ENCODE measurements at regions not wholly inside any gene's neighbourhood (a gene's known extent, or its start where the extent isn't known, plus 50 kb on each side); places are given as distances from the start of the nearest gene placed in this dataset.

GRCh38 chr15:38864827-38865581, 300.4 kb upstream of the RASGRP1 start:
- H3K9me2 ChIP-seq (ENCODE audit: insufficient read depth, low read length), result no peaks in the 10 kb centered on the region
- no peaks in the 10 kb centered on the region for H3K27me3 ChIP-seq (ENCODE audit: insufficient read depth, low read depth, low read length)
- no peak overlapping the region for H3K4me2 ChIP-seq (ENCODE audit: low read length)
- H3K27ac ChIP-seq (ENCODE audit: low read length), result no peak overlapping the region
- TF ChIP-seq CTCF (IDR thresholded peaks at IDR 0.05; ENCODE audit: poor library complexity, severe bottlenecking) (no peak), EZH2 (IDR thresholded peaks at IDR 0.05; ENCODE audit: borderline replicate concordance, insufficient read depth, low read length, poor library complexity, severe bottlenecking) (no peak), RAD21 (conservative IDR thresholded peaks at IDR 0.05) (no peak), MXI1 (conservative IDR thresholded peaks at IDR 0.05; ENCODE audit: poor library complexity, severe bottlenecking) (no peak), EP300 (conservative IDR thresholded peaks at IDR 0.05; ENCODE audit: poor library complexity, severe bottlenecking) (no peak), POLR2AphosphoS5 (IDR thresholded peaks at IDR 0.05) (no peak), REST (IDR thresholded peaks at IDR 0.05; ENCODE audit: borderline replicate concordance) (no peak), TAF1 (IDR thresholded peaks at IDR 0.05; ENCODE audit: low read depth) (no peak), SMC3 (conservative IDR thresholded peaks at IDR 0.05; ENCODE audit: poor library complexity) (no peak)
- no peaks in the 10 kb centered on the region for H3K9me3 ChIP-seq (ENCODE audit: low read length)
- no peaks in the 10 kb centered on the region for H3F3A ChIP-seq (ENCODE audit: insufficient read depth, low read length, poor library complexity, severe bottlenecking)
- no peaks in the 10 kb centered on the region for H3K36me3 ChIP-seq (ENCODE audit: insufficient read depth, low read length)
- H3K9ac ChIP-seq (ENCODE audit: low read length), result no peak overlapping the region
- H2AFZ ChIP-seq (ENCODE audit: low read depth, low read length), result no peak overlapping the region
- no peaks in the 10 kb centered on the region for H3K79me2 ChIP-seq (replicated peaks; ENCODE audit: insufficient read depth, low read length)
- H3K4me3 ChIP-seq (ENCODE audit: low read length), result no peak overlapping the region
- H4K20me1 ChIP-seq (ENCODE audit: insufficient read depth), result no peaks in the 10 kb centered on the region

GRCh38 chr15:38867556-38867955, 302.9 kb upstream of the RASGRP1 start:
- H3K4me2 ChIP-seq (ENCODE audit: low read length), result no peak overlapping the region
- H3K9ac ChIP-seq (ENCODE audit: low read length), result no peak overlapping the region
- no peaks in the 10 kb centered on the region for H3K27me3 ChIP-seq (ENCODE audit: insufficient read depth, low read depth, low read length)
- no peak overlapping the region for H2AFZ ChIP-seq (ENCODE audit: low read depth, low read length)
- no peaks in the 10 kb centered on the region for H3K9me3 ChIP-seq (ENCODE audit: low read length)
- H3K79me2 ChIP-seq (replicated peaks; ENCODE audit: insufficient read depth, low read length), result no peaks in the 10 kb centered on the region
- H3K9me2 ChIP-seq (ENCODE audit: insufficient read depth, low read length), result no peaks in the 10 kb centered on the region
- TF ChIP-seq MXI1 (conservative IDR thresholded peaks at IDR 0.05; ENCODE audit: poor library complexity, severe bottlenecking), result no peak
- no peaks in the 10 kb centered on the region for H3F3A ChIP-seq (ENCODE audit: insufficient read depth, low read length, poor library complexity, severe bottlenecking)
- H3K4me3 ChIP-seq (ENCODE audit: low read length), result no peak overlapping the region
- H3K27ac ChIP-seq (ENCODE audit: low read length), result no peak overlapping the region
- no peaks in the 10 kb centered on the region for H3K36me3 ChIP-seq (ENCODE audit: insufficient read depth, low read length)
- no peaks in the 10 kb centered on the region for H4K20me1 ChIP-seq (ENCODE audit: insufficient read depth)
